Activated CD4-positive, alpha-beta T cell treated with anti-CD3 and anti-CD28 coated beads for 36 hours (primary cell): ENCODE measurements at regions not wholly inside any gene's neighbourhood (a gene's known extent, or its start where the extent isn't known, plus 50 kb on each side); places are given as distances from the start of the nearest gene placed in this dataset. TPM values are rescaled to one million over a fixed set of nuclear protein-coding genes. Genes with fewer than 3 reads are reported as not detected.

ENCODE experiments used
- ATAC-seq: fragments of 200-7000 bp; cut with Tn5 transposase; one replicate; pipeline ENCODE4 v1.10.0; 2021; ENCODE audit warnings: mild to moderate bottlenecking, moderate library complexity
- CTCF ChIA-PET: fragments of 350-600 bp; sonication (Branson Sonifier 250); formaldehyde crosslinking; loops from one replicate; lab custom pipeline; 2021; ENCODE audit warnings: antibody characterized with exemption; lab: Charles Lee
- POLR2A ChIA-PET: fragments of 350-600 bp; sonication (Branson Sonifier 250); formaldehyde crosslinking; loops from one replicate; lab custom pipeline; 2021; ENCODE audit warnings: antibody characterized with exemption, inconsistent platforms; lab: Charles Lee
- DNase-seq: peaks from one replicate; pipeline ENCODE4 v3.0.0-alpha.2; 2020
- H3K27ac Mint-ChIP-seq: one replicate; pipeline ENCODE4 v1.8.0; 2021; ENCODE audit warnings: mixed read lengths
- H3K27me3 Mint-ChIP-seq: one replicate; pipeline ENCODE4 v1.8.0; 2021; ENCODE audit warnings: mixed read lengths
- H3K36me3 Mint-ChIP-seq: one replicate; pipeline ENCODE4 v1.8.0; 2021; ENCODE audit warnings: low read depth, mixed read lengths
- H3K4me1 Mint-ChIP-seq: one replicate; pipeline ENCODE4 v1.8.0; 2021; ENCODE audit warnings: mixed read lengths
- H3K4me3 Mint-ChIP-seq: one replicate; pipeline ENCODE4 v1.8.0; 2021; ENCODE audit warnings: mild to moderate bottlenecking, moderate library complexity, mixed read lengths
- H3K9me3 Mint-ChIP-seq: one replicate; pipeline ENCODE4 v1.8.0; 2021; ENCODE audit warnings: low read depth, mixed read lengths
- intact Hi-C, 2 experiments: fragments of 100-400 bp; cut with DNase I in 1 of 2; cut with micrococcal nuclease in 1 of 2; formaldehyde crosslinking; loops; one replicate each; pipeline versions ENCODE4 v1.14.2 to v1.15.1; 2022 to 2024; cut with DNase I, micrococcal nuclease
- microRNA-seq: library from miRNA; unstranded; fragments of <30 nt; microRNA quantifications from one replicate; pipeline ENCODE4 v1.2.0, GENCODE V29; 2021; ENCODE audit warnings: borderline replicate concordance

GRCh38 chr4:61086357-61086756 is 113.8 kb upstream of the ADGRL3 start:
- DNase-seq (no peak), ATAC-seq (no peak)
- Mint-ChIP-seq H3K9me3 (peaks cover 14% of the 10 kb centered on the region), H3K27me3 (no peaks in the 10 kb centered on the region), H3K4me1 (no peaks in the 10 kb centered on the region), H3K27ac (no peak overlapping the region), H3K36me3 (no peaks in the 10 kb centered on the region), H3K4me3 (no peak overlapping the region)
- POLR2A ChIA-PET = no interaction called here
- CTCF ChIA-PET = no interaction called here
- intact Hi-C loops = no loop called here

- DNase-seq = no peak
- H3K27me3 Mint-ChIP-seq = no peaks in the 10 kb centered on the region
- POLR2A ChIA-PET = no interaction called here
- H3K4me3 Mint-ChIP-seq = no peak overlapping the region
- no peaks in the 10 kb centered on the region for H3K36me3 Mint-ChIP-seq
- intact Hi-C loops = no loop called here
- CTCF ChIA-PET = no interaction called here
- H3K4me1 Mint-ChIP-seq = no peaks in the 10 kb centered on the region
- H3K9me3 Mint-ChIP-seq = peaks cover 16% of the 10 kb centered on the region
- H3K27ac Mint-ChIP-seq = no peak overlapping the region
- no peak for ATAC-seq
Measured at GRCh38 chr4:61086979-61087378, 113.1 kb upstream of the ADGRL3 start.

GRCh38 chr4:61094854-61095598 is 105.1 kb upstream of the ADGRL3 start:
- Mint-ChIP-seq H3K27ac (no peak overlapping the region), H3K36me3 (no peaks in the 10 kb centered on the region), H3K4me1 (no peaks in the 10 kb centered on the region), H3K9me3 (peaks cover 17% of the 10 kb centered on the region), H3K4me3 (no peak overlapping the region), H3K27me3 (no peaks in the 10 kb centered on the region)
- ATAC-seq = no peak
- intact Hi-C loops = no loop called here
- POLR2A ChIA-PET = no interaction called here
- CTCF ChIA-PET = interaction anchor here (0.7 kb wide), 1 partner anchor 12 kb away, joined by 4 read pairs; no protein-coding TSS in a partner anchor
- no peak for DNase-seq

GRCh38 chr4:61128682-61129081 is 71.4 kb upstream of the ADGRL3 start:
- H3K36me3 Mint-ChIP-seq = no peaks in the 10 kb centered on the region
- H3K9me3 Mint-ChIP-seq = peaks cover 7% of the 10 kb centered on the region
- no peak for ATAC-seq
- H3K4me1 Mint-ChIP-seq = no peaks in the 10 kb centered on the region
- H3K27ac Mint-ChIP-seq = no peak overlapping the region
- CTCF ChIA-PET = interaction anchor here (0.8 kb wide), 1 partner anchor 643 kb away, joined by 3 read pairs; no protein-coding TSS in a partner anchor
- H3K4me3 Mint-ChIP-seq = no peak overlapping the region
- H3K27me3 Mint-ChIP-seq = no peaks in the 10 kb centered on the region
- POLR2A ChIA-PET = no interaction called here
- intact Hi-C loops = no loop called here
- no peak for DNase-seq

GRCh38 chr4:61129971-61130370 is 70.2 kb upstream of the ADGRL3 start:
- Mint-ChIP-seq H3K36me3 (no peaks in the 10 kb centered on the region), H3K27me3 (no peaks in the 10 kb centered on the region), H3K4me1 (no peaks in the 10 kb centered on the region), H3K4me3 (no peak overlapping the region), H3K9me3 (peaks cover 7% of the 10 kb centered on the region), H3K27ac (no peak overlapping the region)
- intact Hi-C loops = no loop called here
- CTCF ChIA-PET = no interaction called here
- ATAC-seq (no peak), DNase-seq (no peak)
- POLR2A ChIA-PET = no interaction called here

- ATAC-seq (no peak), DNase-seq (no peak)
- POLR2A ChIA-PET = no interaction called here
- Mint-ChIP-seq H3K27me3 (no peaks in the 10 kb centered on the region), H3K9me3 (peaks cover 6% of the 10 kb centered on the region), H3K36me3 (no peaks in the 10 kb centered on the region), H3K27ac (no peak overlapping the region), H3K4me3 (no peak overlapping the region), H3K4me1 (no peaks in the 10 kb centered on the region)
- intact Hi-C loops = no loop called here
- CTCF ChIA-PET = no interaction called here
Measured at GRCh38 chr4:61143461-61143860, 56.7 kb upstream of the ADGRL3 start.

- ChIA-PET POLR2A (no interaction called here), CTCF (no interaction called here)
- Mint-ChIP-seq H3K4me3 (no peak overlapping the region), H3K36me3 (no peaks in the 10 kb centered on the region), H3K27me3 (no peaks in the 10 kb centered on the region), H3K4me1 (no peaks in the 10 kb centered on the region), H3K27ac (no peak overlapping the region), H3K9me3 (peaks cover 5% of the 10 kb centered on the region)
- no peak for ATAC-seq
- no peak for DNase-seq
- intact Hi-C loops = no loop called here
Measured at GRCh38 chr4:61149278-61149677, 50.8 kb upstream of the ADGRL3 start.

Small RNAs in the stretch of these regions (microRNA-seq; reads per million reads assigned to microRNA genes)
- gene MIR548AG1 = not detected
